ENCODE measurements at regions not wholly inside any gene's neighbourhood (a gene's known extent, or its start where the extent isn't known, plus 50 kb on each side); places are given as distances from the start of the nearest gene placed in this dataset.
"Not testable (repeated sequence)": the region's sequence is repeated elsewhere in the genome, so short reads cannot be mapped to it uniquely, and the experiment has no call there.

- TF ChIP-seq, protein P1, sequence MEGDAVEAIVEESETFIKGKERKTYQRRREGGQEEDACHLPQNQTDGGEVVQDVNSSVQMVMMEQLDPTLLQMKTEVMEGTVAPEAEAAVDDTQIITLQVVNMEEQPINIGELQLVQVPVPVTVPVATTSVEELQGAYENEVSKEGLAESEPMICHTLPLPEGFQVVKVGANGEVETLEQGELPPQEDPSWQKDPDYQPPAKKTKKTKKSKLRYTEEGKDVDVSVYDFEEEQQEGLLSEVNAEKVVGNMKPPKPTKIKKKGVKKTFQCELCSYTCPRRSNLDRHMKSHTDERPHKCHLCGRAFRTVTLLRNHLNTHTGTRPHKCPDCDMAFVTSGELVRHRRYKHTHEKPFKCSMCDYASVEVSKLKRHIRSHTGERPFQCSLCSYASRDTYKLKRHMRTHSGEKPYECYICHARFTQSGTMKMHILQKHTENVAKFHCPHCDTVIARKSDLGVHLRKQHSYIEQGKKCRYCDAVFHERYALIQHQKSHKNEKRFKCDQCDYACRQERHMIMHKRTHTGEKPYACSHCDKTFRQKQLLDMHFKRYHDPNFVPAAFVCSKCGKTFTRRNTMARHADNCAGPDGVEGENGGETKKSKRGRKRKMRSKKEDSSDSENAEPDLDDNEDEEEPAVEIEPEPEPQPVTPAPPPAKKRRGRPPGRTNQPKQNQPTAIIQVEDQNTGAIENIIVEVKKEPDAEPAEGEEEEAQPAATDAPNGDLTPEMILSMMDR (IDR thresholded peaks at IDR 0.05 in 8 of 11, conservative IDR thresholded peaks at IDR 0.05 in 3 of 11), result not testable (repeated sequence)
- not testable (repeated sequence) for TF ChIP-seq POLR2A (IDR thresholded peaks at IDR 0.05)
Measured at GRCh38 chr2:87531968-87532715, 215.7 kb upstream of the PLGLB2 start.

Data from spleen (tissue), 7 donors.